GM19025 (cell line): ENCODE measurements at regions not wholly inside any gene's neighbourhood (a gene's known extent, or its start where the extent isn't known, plus 50 kb on each side); places are given as distances from the start of the nearest gene placed in this dataset.
"Not testable (repeated sequence)": the region's sequence is repeated elsewhere in the genome, so short reads cannot be mapped to it uniquely, and the experiment has no call there.

Experiments
- ATAC-seq: cut with Tn5 transposase; IDR thresholded peaks from one replicate; pipeline ENCODE4 v1.9.1; 2021; ENCODE audit warnings: mild to moderate bottlenecking, low read depth, moderate library complexity; ENCODE audit not compliant: unreplicated experiment

GRCh38 chr12:131494741-131495524, 216.0 kb upstream of the SFSWAP start:
- ATAC-seq, result no peak

GRCh38 chr12:131497966-131498365, 212.9 kb upstream of the SFSWAP start:
- no peak for ATAC-seq

- no peak for ATAC-seq
Observed at GRCh38 chr12:131499160-131499863, 211.6 kb upstream of the SFSWAP start.

- ATAC-seq, result no peak
Observed at GRCh38 chr12:131499864-131500190, 211.1 kb upstream of the SFSWAP start.

- no peak for ATAC-seq
Observed at GRCh38 chr12:131500564-131500963, 210.3 kb upstream of the SFSWAP start.

- no peak for ATAC-seq
Observed at GRCh38 chr12:131505561-131505960, 205.3 kb upstream of the SFSWAP start.

- no peak for ATAC-seq
Observed at GRCh38 chr12:131506426-131506825, 204.5 kb upstream of the SFSWAP start.

- ATAC-seq, result no peak
Observed at GRCh38 chr12:131507094-131507493, 203.8 kb upstream of the SFSWAP start.

GRCh38 chr12:131507881-131508280, 203.0 kb upstream of the SFSWAP start:
- ATAC-seq, result no peak

GRCh38 chr12:131509701-131510100, 201.2 kb upstream of the SFSWAP start:
- ATAC-seq, result no peak

- ATAC-seq, result no peak
Observed at GRCh38 chr12:131510431-131510830, 200.5 kb upstream of the SFSWAP start.

GRCh38 chr12:131511391-131511802, 199.5 kb upstream of the SFSWAP start:
- peak; percentile 97 for ATAC-seq

- peak; percentile 16 for ATAC-seq
Observed at GRCh38 chr12:131511803-131512561, 198.9 kb upstream of the SFSWAP start.

GRCh38 chr12:131513606-131514005, 197.3 kb upstream of the SFSWAP start:
- no peak for ATAC-seq

- ATAC-seq, result not testable (repeated sequence)
Observed at GRCh38 chr12:131520553-131520952, 190.3 kb upstream of the SFSWAP start.

- no peak for ATAC-seq
Observed at GRCh38 chr12:131521326-131521725, 189.6 kb upstream of the SFSWAP start.

- ATAC-seq, result no peak
Observed at GRCh38 chr12:131525795-131526508, 184.9 kb upstream of the SFSWAP start.

- ATAC-seq, result no peak
Observed at GRCh38 chr12:131527092-131527491, 183.8 kb upstream of the SFSWAP start.

GRCh38 chr12:131527736-131528135, 183.2 kb upstream of the SFSWAP start:
- ATAC-seq, result no peak

GRCh38 chr12:131528144-131528543, 182.7 kb upstream of the SFSWAP start:
- ATAC-seq, result no peak

- no peak for ATAC-seq
Observed at GRCh38 chr12:131528667-131529066, 182.2 kb upstream of the SFSWAP start.
